Lung (tissue), 11 donors: ENCODE measurements at regions not wholly inside any gene's neighbourhood (a gene's known extent, or its start where the extent isn't known, plus 50 kb on each side); places are given as distances from the start of the nearest gene placed in this dataset.

Source experiments
- ATAC-seq: fragments of 200-7000 bp; cut with Tn5 transposase; one replicate; pipeline ENCODE4 v1.9.1; 2020; ENCODE audit warnings: moderate number of reproducible peaks; ENCODE audit not compliant: insufficient read depth, low FRiP score
- DNase-seq, 3 donors: peaks; one replicate each; pipeline ENCODE4 v3.0.0-alpha.2; 2013 to 2017
- H3K27ac ChIP-seq, 2 donors: one replicate each; pipeline ENCODE4 v1.5.1; 2013; ENCODE audit warnings: mild to moderate bottlenecking in 2 of 2, moderate library complexity in 2 of 2, control low read depth in 1 of 2, inconsistent platforms in 1 of 2, low read depth in 1 of 2, low read length in 1 of 2
- H3K27me3 ChIP-seq, 3 donors: one replicate each; pipeline ENCODE4 v1.5.1; 2013; ENCODE audit warnings: low read length in 2 of 3; ENCODE audit not compliant: control insufficient read depth in 3 of 3, insufficient read depth in 3 of 3
- H3K36me3 ChIP-seq, 4 donors: one replicate each; pipeline ENCODE4 v1.5.1; 2013; ENCODE audit warnings: low read length in 4 of 4, mild to moderate bottlenecking in 1 of 4, moderate library complexity in 1 of 4; ENCODE audit not compliant: control insufficient read depth in 4 of 4, insufficient read depth in 4 of 4
- H3K4me1 ChIP-seq, 5 donors: one replicate each; pipeline ENCODE4 v1.5.1; 2013; ENCODE audit warnings: low read length in 5 of 5, mild to moderate bottlenecking in 2 of 5, moderate library complexity in 1 of 5; ENCODE audit not compliant: control insufficient read depth in 5 of 5, insufficient read depth in 5 of 5
- H3K4me3 ChIP-seq: one replicate; pipeline ENCODE4 v1.5.1; 2013; ENCODE audit warnings: mild to moderate bottlenecking, control low read depth, moderate library complexity
- H3K9ac ChIP-seq, 2 donors: one replicate each; pipeline ENCODE4 v1.5.1; 2013; ENCODE audit warnings: low read length in 2 of 2, control low read depth in 1 of 2; ENCODE audit not compliant: insufficient read depth in 1 of 2
- H3K9me3 ChIP-seq, 4 donors: one replicate each; pipeline ENCODE4 v1.5.1; 2013; ENCODE audit warnings: low read length in 3 of 4, mild to moderate bottlenecking in 1 of 4, moderate library complexity in 1 of 4; ENCODE audit not compliant: control insufficient read depth in 4 of 4, insufficient read depth in 3 of 4
- WGBS, 2 donors: extraction: QIAGEN DNeasy Blood & Tissue Kit; methylation state at CpG; one replicate each; pipeline ENCODE4 v1.1.7; 2013; 5-methylcytosine and 5-hydroxymethylcytosine counted together
- TF ChIP-seq, protein P1 (sequence below): IDR thresholded peaks from 2 replicates; pipeline ENCODE4 v1.5.1; 2012; ENCODE audit warnings: mild to moderate bottlenecking; ENCODE audit errors: control extremely low read depth, extremely low read depth
- donor health status: control.
- donor health status: control.
- donor health status: Bipolar disorder and iron deficiency.
- donor health status: healthy.
- donor health status: DM: yes; HTN: yes; CAD: no.

DNA sequence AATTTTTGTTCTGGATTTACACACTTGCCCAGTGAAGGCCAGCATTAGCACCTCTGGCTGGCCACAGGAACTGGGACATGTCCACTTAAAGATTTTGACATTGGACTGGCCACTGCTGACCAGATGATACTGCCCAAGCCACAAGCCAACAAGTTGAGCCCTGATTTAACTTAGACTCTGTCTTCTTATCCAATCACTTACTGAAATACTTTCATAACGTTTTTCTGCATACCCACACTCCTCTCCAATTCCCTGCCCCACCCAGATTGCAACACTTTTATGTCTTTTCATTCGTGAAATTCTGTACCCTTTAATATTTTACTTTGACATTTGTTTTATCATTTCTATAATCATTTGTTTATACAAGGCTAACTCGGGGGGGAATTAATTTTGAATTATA, 170.3 kb upstream of the TAB2 start:
- peaks cover 0 to 8% (median 0%) of the 10 kb centered on the region in 5 donors for H3K4me1 ChIP-seq
- DNase-seq (no peak), ATAC-seq (no peak)
- H3K36me3 ChIP-seq, result no peaks in the 10 kb centered on the region
- TF ChIP-seq, protein P1, sequence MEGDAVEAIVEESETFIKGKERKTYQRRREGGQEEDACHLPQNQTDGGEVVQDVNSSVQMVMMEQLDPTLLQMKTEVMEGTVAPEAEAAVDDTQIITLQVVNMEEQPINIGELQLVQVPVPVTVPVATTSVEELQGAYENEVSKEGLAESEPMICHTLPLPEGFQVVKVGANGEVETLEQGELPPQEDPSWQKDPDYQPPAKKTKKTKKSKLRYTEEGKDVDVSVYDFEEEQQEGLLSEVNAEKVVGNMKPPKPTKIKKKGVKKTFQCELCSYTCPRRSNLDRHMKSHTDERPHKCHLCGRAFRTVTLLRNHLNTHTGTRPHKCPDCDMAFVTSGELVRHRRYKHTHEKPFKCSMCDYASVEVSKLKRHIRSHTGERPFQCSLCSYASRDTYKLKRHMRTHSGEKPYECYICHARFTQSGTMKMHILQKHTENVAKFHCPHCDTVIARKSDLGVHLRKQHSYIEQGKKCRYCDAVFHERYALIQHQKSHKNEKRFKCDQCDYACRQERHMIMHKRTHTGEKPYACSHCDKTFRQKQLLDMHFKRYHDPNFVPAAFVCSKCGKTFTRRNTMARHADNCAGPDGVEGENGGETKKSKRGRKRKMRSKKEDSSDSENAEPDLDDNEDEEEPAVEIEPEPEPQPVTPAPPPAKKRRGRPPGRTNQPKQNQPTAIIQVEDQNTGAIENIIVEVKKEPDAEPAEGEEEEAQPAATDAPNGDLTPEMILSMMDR, result no peak
- 12 to 27% methylated on average over 3 of the region's 3 CpGs for WGBS, 2 donors
- no peaks in the 10 kb centered on the region for H3K27me3 ChIP-seq
- no peak overlapping the region for H3K4me3 ChIP-seq
- H3K9me3 ChIP-seq, result peaks cover 0 to 4% (median 0%) of the 10 kb centered on the region in 4 donors
- H3K9ac ChIP-seq, result no peak overlapping the region
- H3K27ac ChIP-seq, result no peak overlapping the region

DNA sequence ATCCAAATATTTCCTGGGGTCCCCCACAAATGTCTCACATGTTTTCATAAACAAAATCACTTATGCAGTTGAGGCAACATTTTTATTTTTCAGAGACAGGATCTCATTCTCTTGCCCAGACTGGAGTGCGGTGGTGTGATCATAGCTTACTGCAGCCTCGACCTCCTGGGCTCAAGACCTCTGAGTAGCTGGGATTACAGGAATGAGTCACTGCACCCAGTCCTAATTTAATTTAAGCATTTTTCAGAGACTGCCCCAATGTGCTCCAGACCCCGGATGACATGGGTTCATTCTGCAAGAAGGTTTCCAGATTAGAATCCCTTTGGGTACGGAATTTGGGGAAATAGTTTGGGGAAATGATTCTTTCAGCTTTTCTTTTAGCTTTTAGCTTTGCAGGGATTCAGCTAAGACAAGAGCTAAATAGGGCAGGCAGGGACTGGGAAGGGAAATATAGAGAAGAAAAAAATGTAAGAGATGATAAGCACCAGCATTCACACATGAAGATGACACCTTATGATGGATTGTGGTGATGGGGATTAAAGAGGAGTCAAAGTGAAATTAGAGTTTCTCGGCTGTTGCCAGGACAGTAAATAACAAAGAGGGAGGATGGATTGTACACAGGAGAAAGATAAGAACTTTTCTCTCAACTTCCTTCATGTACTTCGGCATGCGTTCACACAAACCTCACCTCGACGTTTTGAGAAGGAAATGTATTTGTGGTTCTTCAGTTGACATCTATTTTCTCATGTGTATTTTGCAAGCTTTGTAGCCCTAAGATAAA, 169.4 kb upstream of the TAB2 start:
- H3K36me3 ChIP-seq, result no peaks in the 10 kb centered on the region
- H3K4me3 ChIP-seq, result no peak overlapping the region
- DNase-seq (peak in 2 of 3 donors; percentile 34 to 40), ATAC-seq (no peak)
- TF ChIP-seq, protein P1, result no peak
- H3K4me1 ChIP-seq, result peaks cover 0 to 8% (median 0%) of the 10 kb centered on the region in 5 donors
- no peaks in the 10 kb centered on the region for H3K27me3 ChIP-seq
- H3K9me3 ChIP-seq, result peaks cover 0 to 1% (median 0%) of the 10 kb centered on the region in 4 donors
- WGBS, 2 donors, result 48 to 50% methylated on average over 9 of the region's 9 CpGs
- H3K9ac ChIP-seq, result no peak overlapping the region
- no peak overlapping the region for H3K27ac ChIP-seq

DNA sequence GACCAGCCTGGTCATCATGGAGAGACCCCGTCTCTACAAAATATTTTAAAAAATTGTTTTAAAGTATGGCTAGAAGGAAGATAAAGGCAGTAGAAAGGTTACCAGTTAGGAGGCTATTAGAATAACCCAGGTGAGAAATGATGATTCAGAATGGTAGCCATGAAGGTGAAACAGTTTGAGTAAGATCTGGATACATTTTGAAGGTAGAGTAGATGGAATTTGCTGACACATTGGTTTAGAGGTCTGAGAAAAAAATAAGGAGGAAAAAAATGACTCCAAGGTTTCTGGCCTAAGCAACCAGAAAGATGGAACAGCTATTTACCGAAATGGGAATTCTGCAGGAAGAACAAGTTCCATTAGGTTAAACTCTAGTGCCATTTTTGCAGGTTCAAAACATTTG, 167.9 kb upstream of the TAB2 start:
- WGBS, 2 donors, result 93 to 97% methylated on average over 2 of the region's 2 CpGs
- DNase-seq (no peak), ATAC-seq (no peak)
- no peaks in the 10 kb centered on the region for H3K27me3 ChIP-seq
- H3K27ac ChIP-seq, result no peak overlapping the region
- H3K4me3 ChIP-seq, result no peak overlapping the region
- no peak overlapping the region for H3K9ac ChIP-seq
- TF ChIP-seq, protein P1, result no peak
- no peaks in the 10 kb centered on the region for H3K9me3 ChIP-seq
- H3K4me1 ChIP-seq, result peaks cover 0 to 8% (median 0%) of the 10 kb centered on the region in 5 donors
- no peaks in the 10 kb centered on the region for H3K36me3 ChIP-seq

DNA sequence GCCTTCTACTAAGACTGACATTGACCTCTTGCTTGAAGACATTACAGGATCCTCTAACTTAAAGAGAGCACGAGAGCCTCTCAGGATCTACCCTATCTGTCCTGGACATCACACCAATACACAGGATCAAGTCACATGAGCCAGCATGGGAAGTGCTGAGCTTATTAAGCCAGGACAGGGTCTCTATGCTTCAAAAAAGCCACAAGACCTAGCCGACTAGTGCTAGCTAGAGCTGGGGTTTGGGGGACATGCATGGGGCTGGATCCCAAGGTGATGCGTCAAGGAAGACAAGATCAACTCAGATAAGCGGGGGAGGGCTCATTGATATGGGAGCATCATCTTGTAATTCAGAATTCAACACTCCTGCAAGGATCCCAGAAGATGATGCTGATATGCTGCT, 167.2 kb upstream of the TAB2 start:
- H3K27ac ChIP-seq, result no peak overlapping the region
- DNase-seq, result no peak
- 83 to 87% methylated on average over 4 of the region's 4 CpGs for WGBS, 2 donors
- peaks cover 0 to 8% (median 0%) of the 10 kb centered on the region in 5 donors for H3K4me1 ChIP-seq
- no peaks in the 10 kb centered on the region for H3K27me3 ChIP-seq
- no peaks in the 10 kb centered on the region for H3K9me3 ChIP-seq
- no peak overlapping the region for H3K4me3 ChIP-seq
- TF ChIP-seq, protein P1, result no peak
- ATAC-seq, result no peak
- no peak overlapping the region for H3K9ac ChIP-seq
- no peaks in the 10 kb centered on the region for H3K36me3 ChIP-seq
